Neural progenitor cell (in vitro differentiated cells): ENCODE measurements at regions not wholly inside any gene's neighbourhood (a gene's known extent, or its start where the extent isn't known, plus 50 kb on each side); places are given as distances from the start of the nearest gene placed in this dataset.

ENCODE experiments used
- EZH2 ChIP-seq: fragments of 200-600 bp; sonication (generic); IDR thresholded peaks from 2 replicates; pipeline ENCODE4 v1.6.1; 2017; ENCODE audit warnings: antibody characterized with exemption, mild to moderate bottlenecking, moderate library complexity
- EZH2phosphoT487 ChIP-seq: fragments of 200-600 bp; sonication (generic); IDR thresholded peaks from 2 replicates; pipeline ENCODE4 v1.6.1; 2017; ENCODE audit warnings: antibody characterized with exemption
- TF ChIP-seq, protein P1 (sequence below): fragments of 200-600 bp; sonication (generic); IDR thresholded peaks from 2 replicates; pipeline ENCODE4 v1.5.1; 2017; ENCODE audit warnings: antibody characterized with exemption, mild to moderate bottlenecking

GRCh38 chr11:15695096-15695721, 580.5 kb downstream of the INSC start:
- TF ChIP-seq, protein P1, sequence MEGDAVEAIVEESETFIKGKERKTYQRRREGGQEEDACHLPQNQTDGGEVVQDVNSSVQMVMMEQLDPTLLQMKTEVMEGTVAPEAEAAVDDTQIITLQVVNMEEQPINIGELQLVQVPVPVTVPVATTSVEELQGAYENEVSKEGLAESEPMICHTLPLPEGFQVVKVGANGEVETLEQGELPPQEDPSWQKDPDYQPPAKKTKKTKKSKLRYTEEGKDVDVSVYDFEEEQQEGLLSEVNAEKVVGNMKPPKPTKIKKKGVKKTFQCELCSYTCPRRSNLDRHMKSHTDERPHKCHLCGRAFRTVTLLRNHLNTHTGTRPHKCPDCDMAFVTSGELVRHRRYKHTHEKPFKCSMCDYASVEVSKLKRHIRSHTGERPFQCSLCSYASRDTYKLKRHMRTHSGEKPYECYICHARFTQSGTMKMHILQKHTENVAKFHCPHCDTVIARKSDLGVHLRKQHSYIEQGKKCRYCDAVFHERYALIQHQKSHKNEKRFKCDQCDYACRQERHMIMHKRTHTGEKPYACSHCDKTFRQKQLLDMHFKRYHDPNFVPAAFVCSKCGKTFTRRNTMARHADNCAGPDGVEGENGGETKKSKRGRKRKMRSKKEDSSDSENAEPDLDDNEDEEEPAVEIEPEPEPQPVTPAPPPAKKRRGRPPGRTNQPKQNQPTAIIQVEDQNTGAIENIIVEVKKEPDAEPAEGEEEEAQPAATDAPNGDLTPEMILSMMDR = no peak
- TF ChIP-seq EZH2phosphoT487 (no peak), EZH2 (no peak)
